ENCODE measurements at regions not wholly inside any gene's neighbourhood (a gene's known extent, or its start where the extent isn't known, plus 50 kb on each side); places are given as distances from the start of the nearest gene placed in this dataset.

- intact Hi-C loops (cut with micrococcal nuclease): no loop called here
- Mint-ChIP-seq H3K9me3 (no peaks in the 10 kb centered on the region), H3K27ac (no peak overlapping the region), H3K4me1 (ENCODE audit: low read depth) (no peaks in the 10 kb centered on the region), H3K27me3 (ENCODE audit: low read depth) (no peaks in the 10 kb centered on the region), H3K4me3 (ENCODE audit: low read depth) (no peak overlapping the region), H3K36me3 (ENCODE audit: low read depth) (no peaks in the 10 kb centered on the region)
- no peak for DNase-seq (ENCODE audit: low spot score)
Measured at GRCh38 chr7:46033592-46033991, 112.5 kb upstream of the IGFBP3 start.

- no peak for DNase-seq (ENCODE audit: low spot score)
- H3K36me3 Mint-ChIP-seq (ENCODE audit: low read depth): no peaks in the 10 kb centered on the region
- no peaks in the 10 kb centered on the region for H3K9me3 Mint-ChIP-seq
- H3K27ac Mint-ChIP-seq: no peak overlapping the region
- intact Hi-C loops (cut with micrococcal nuclease): no loop called here
- no peaks in the 10 kb centered on the region for H3K4me1 Mint-ChIP-seq (ENCODE audit: low read depth)
- no peak overlapping the region for H3K4me3 Mint-ChIP-seq (ENCODE audit: low read depth)
- no peaks in the 10 kb centered on the region for H3K27me3 Mint-ChIP-seq (ENCODE audit: low read depth)
Measured at GRCh38 chr7:46032942-46033341, 111.9 kb upstream of the IGFBP3 start.

GRCh38 chr7:46032353-46032752, 111.3 kb upstream of the IGFBP3 start:
- Mint-ChIP-seq H3K9me3 (no peaks in the 10 kb centered on the region), H3K4me1 (ENCODE audit: low read depth) (no peaks in the 10 kb centered on the region), H3K36me3 (ENCODE audit: low read depth) (no peaks in the 10 kb centered on the region), H3K4me3 (ENCODE audit: low read depth) (no peak overlapping the region), H3K27me3 (ENCODE audit: low read depth) (no peaks in the 10 kb centered on the region), H3K27ac (no peak overlapping the region)
- no peak for DNase-seq (ENCODE audit: low spot score)
- intact Hi-C loops (cut with micrococcal nuclease): no loop called here

GRCh38 chr7:46029111-46029704, 108.1 kb upstream of the IGFBP3 start:
- H3K4me3 Mint-ChIP-seq (ENCODE audit: low read depth): no peak overlapping the region
- H3K36me3 Mint-ChIP-seq (ENCODE audit: low read depth): no peaks in the 10 kb centered on the region
- DNase-seq (ENCODE audit: low spot score): no peak
- H3K27me3 Mint-ChIP-seq (ENCODE audit: low read depth): no peaks in the 10 kb centered on the region
- H3K9me3 Mint-ChIP-seq: no peaks in the 10 kb centered on the region
- H3K27ac Mint-ChIP-seq: no peak overlapping the region
- intact Hi-C loops (cut with micrococcal nuclease): no loop called here
- no peaks in the 10 kb centered on the region for H3K4me1 Mint-ChIP-seq (ENCODE audit: low read depth)

- H3K4me1 Mint-ChIP-seq (ENCODE audit: low read depth): no peaks in the 10 kb centered on the region
- no peaks in the 10 kb centered on the region for H3K27me3 Mint-ChIP-seq (ENCODE audit: low read depth)
- no peak overlapping the region for H3K4me3 Mint-ChIP-seq (ENCODE audit: low read depth)
- H3K27ac Mint-ChIP-seq: no peak overlapping the region
- no peaks in the 10 kb centered on the region for H3K36me3 Mint-ChIP-seq (ENCODE audit: low read depth)
- no peaks in the 10 kb centered on the region for H3K9me3 Mint-ChIP-seq
- DNase-seq (ENCODE audit: low spot score): no peak
- intact Hi-C loops (cut with micrococcal nuclease): no loop called here
Measured at GRCh38 chr7:46028246-46028645, 107.2 kb upstream of the IGFBP3 start.

GRCh38 chr7:46026741-46027140, 105.7 kb upstream of the IGFBP3 start:
- H3K9me3 Mint-ChIP-seq: no peaks in the 10 kb centered on the region
- intact Hi-C loops (cut with micrococcal nuclease): no loop called here
- no peak overlapping the region for H3K27ac Mint-ChIP-seq
- no peaks in the 10 kb centered on the region for H3K4me1 Mint-ChIP-seq (ENCODE audit: low read depth)
- no peaks in the 10 kb centered on the region for H3K36me3 Mint-ChIP-seq (ENCODE audit: low read depth)
- H3K4me3 Mint-ChIP-seq (ENCODE audit: low read depth): no peak overlapping the region
- no peak for DNase-seq (ENCODE audit: low spot score)
- H3K27me3 Mint-ChIP-seq (ENCODE audit: low read depth): no peaks in the 10 kb centered on the region

- intact Hi-C loops (cut with micrococcal nuclease): no loop called here
- H3K4me1 Mint-ChIP-seq (ENCODE audit: low read depth): no peaks in the 10 kb centered on the region
- peaks cover 2% of the 10 kb centered on the region for H3K27me3 Mint-ChIP-seq (ENCODE audit: low read depth)
Measured at GRCh38 chr7:46024263-46024916, 103.3 kb upstream of the IGFBP3 start.

GRCh38 chr7:46022397-46022796, 101.3 kb upstream of the IGFBP3 start:
- Mint-ChIP-seq H3K9me3 (no peaks in the 10 kb centered on the region), H3K27me3 (ENCODE audit: low read depth) (peaks cover 2% of the 10 kb centered on the region), H3K4me3 (ENCODE audit: low read depth) (no peak overlapping the region), H3K4me1 (ENCODE audit: low read depth) (no peaks in the 10 kb centered on the region), H3K27ac (no peak overlapping the region), H3K36me3 (ENCODE audit: low read depth) (no peaks in the 10 kb centered on the region)
- intact Hi-C loops (cut with micrococcal nuclease): no loop called here
- DNase-seq (ENCODE audit: low spot score): no peak

More at GRCh38 chr7:46024263-46024916, 103.3 kb upstream of the IGFBP3 start:
- no peaks in the 10 kb centered on the region for H3K9me3 Mint-ChIP-seq
- H3K4me3 Mint-ChIP-seq (ENCODE audit: low read depth): no peak overlapping the region
- no peaks in the 10 kb centered on the region for H3K36me3 Mint-ChIP-seq (ENCODE audit: low read depth)
- H3K27ac Mint-ChIP-seq: no peak overlapping the region
- DNase-seq (ENCODE audit: low spot score): no peak

GRCh38 chr7:46015107-46015868, 94.2 kb upstream of the IGFBP3 start:
- H3K27me3 Mint-ChIP-seq (ENCODE audit: low read depth): no peaks in the 10 kb centered on the region
- H3K4me1 Mint-ChIP-seq (ENCODE audit: low read depth): no peaks in the 10 kb centered on the region
- intact Hi-C loops (cut with micrococcal nuclease): no loop called here
- peaks cover 5% of the 10 kb centered on the region for H3K9me3 Mint-ChIP-seq
- no peak for DNase-seq (ENCODE audit: low spot score)
- no peaks in the 10 kb centered on the region for H3K36me3 Mint-ChIP-seq (ENCODE audit: low read depth)
- H3K4me3 Mint-ChIP-seq (ENCODE audit: low read depth): no peak overlapping the region
- no peak overlapping the region for H3K27ac Mint-ChIP-seq

GRCh38 chr7:46011501-46011900, 90.4 kb upstream of the IGFBP3 start:
- intact Hi-C loops (cut with micrococcal nuclease): no loop called here
- H3K9me3 Mint-ChIP-seq: peaks cover under 1% of the 10 kb centered on the region

GRCh38 chr7:46011059-46011458, 90.0 kb upstream of the IGFBP3 start:
- H3K9me3 Mint-ChIP-seq: no peaks in the 10 kb centered on the region
- intact Hi-C loops (cut with micrococcal nuclease): no loop called here
- H3K27me3 Mint-ChIP-seq (ENCODE audit: low read depth): no peaks in the 10 kb centered on the region
- no peaks in the 10 kb centered on the region for H3K36me3 Mint-ChIP-seq (ENCODE audit: low read depth)
- H3K4me1 Mint-ChIP-seq (ENCODE audit: low read depth): no peaks in the 10 kb centered on the region
- H3K4me3 Mint-ChIP-seq (ENCODE audit: low read depth): no peak overlapping the region
- no peak for DNase-seq (ENCODE audit: low spot score)
- no peak overlapping the region for H3K27ac Mint-ChIP-seq

More at GRCh38 chr7:46011501-46011900, 90.4 kb upstream of the IGFBP3 start:
- Mint-ChIP-seq H3K36me3 (ENCODE audit: low read depth) (no peaks in the 10 kb centered on the region), H3K27ac (no peak overlapping the region), H3K4me1 (ENCODE audit: low read depth) (no peaks in the 10 kb centered on the region), H3K27me3 (ENCODE audit: low read depth) (no peaks in the 10 kb centered on the region), H3K4me3 (ENCODE audit: low read depth) (no peak overlapping the region)
- no peak for DNase-seq (ENCODE audit: low spot score)

- DNase-seq (ENCODE audit: low spot score): no peak
- intact Hi-C loops (cut with micrococcal nuclease): no loop called here
- Mint-ChIP-seq H3K9me3 (no peaks in the 10 kb centered on the region), H3K4me1 (ENCODE audit: low read depth) (no peaks in the 10 kb centered on the region), H3K27ac (no peak overlapping the region), H3K27me3 (ENCODE audit: low read depth) (no peaks in the 10 kb centered on the region), H3K4me3 (ENCODE audit: low read depth) (no peak overlapping the region), H3K36me3 (ENCODE audit: low read depth) (no peaks in the 10 kb centered on the region)
Measured at GRCh38 chr7:46009211-46009610, 88.1 kb upstream of the IGFBP3 start.

GRCh38 chr7:46007990-46008643, 87.0 kb upstream of the IGFBP3 start:
- H3K4me1 Mint-ChIP-seq (ENCODE audit: low read depth): no peaks in the 10 kb centered on the region
- no peak for DNase-seq (ENCODE audit: low spot score)
- H3K9me3 Mint-ChIP-seq: no peaks in the 10 kb centered on the region
- H3K4me3 Mint-ChIP-seq (ENCODE audit: low read depth): no peak overlapping the region
- intact Hi-C loops (cut with micrococcal nuclease): no loop called here
- no peaks in the 10 kb centered on the region for H3K27me3 Mint-ChIP-seq (ENCODE audit: low read depth)
- no peak overlapping the region for H3K27ac Mint-ChIP-seq
- H3K36me3 Mint-ChIP-seq (ENCODE audit: low read depth): no peaks in the 10 kb centered on the region
